ENCODE measurements at regions not wholly inside any gene's neighbourhood (a gene's known extent, or its start where the extent isn't known, plus 50 kb on each side); places are given as distances from the start of the nearest gene placed in this dataset.

DNA sequence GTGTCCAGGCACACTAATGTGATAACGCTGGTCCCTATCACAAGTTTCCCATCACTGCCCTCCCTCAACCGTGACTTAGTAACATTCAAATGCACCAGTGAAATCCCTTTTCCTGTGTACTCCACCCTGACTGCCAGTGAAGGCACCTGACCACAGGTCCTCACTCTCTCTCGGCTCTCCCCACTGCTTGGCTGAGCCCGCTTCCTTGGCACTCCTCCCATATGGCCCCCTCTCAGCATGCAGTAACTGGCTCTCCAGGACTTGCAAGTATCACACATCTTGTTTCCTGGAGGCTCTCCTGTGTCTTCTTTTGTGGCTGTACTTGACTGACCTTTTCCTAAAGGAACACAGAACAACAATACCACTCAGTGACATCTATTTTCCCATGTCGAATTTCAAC is 292.0 kb upstream of the ZNF608 start:
- no peak for TF ChIP-seq HDAC2 (IDR thresholded peaks at IDR 0.05)
- TF ChIP-seq, protein P1, sequence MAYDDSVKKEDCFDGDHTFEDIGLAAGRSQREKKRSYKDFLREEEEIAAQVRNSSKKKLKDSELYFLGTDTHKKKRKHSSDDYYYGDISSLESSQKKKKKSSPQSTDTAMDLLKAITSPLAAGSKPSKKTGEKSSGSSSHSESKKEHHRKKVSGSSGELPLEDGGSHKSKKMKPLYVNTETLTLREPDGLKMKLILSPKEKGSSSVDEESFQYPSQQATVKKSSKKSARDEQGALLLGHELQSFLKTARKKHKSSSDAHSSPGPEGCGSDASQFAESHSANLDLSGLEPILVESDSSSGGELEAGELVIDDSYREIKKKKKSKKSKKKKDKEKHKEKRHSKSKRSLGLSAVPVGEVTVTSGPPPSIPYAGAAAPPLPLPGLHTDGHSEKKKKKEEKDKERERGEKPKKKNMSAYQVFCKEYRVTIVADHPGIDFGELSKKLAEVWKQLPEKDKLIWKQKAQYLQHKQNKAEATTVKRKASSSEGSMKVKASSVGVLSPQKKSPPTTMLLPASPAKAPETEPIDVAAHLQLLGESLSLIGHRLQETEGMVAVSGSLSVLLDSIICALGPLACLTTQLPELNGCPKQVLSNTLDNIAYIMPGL (CRISPR knock-in tag; IDR thresholded peaks at IDR 0.05; ENCODE audit: borderline replicate concordance) = no peak
- no peak for TF ChIP-seq MAFK (IDR thresholded peaks at IDR 0.05; ENCODE audit: partially characterized antibody)
- TF ChIP-seq, protein P2, sequence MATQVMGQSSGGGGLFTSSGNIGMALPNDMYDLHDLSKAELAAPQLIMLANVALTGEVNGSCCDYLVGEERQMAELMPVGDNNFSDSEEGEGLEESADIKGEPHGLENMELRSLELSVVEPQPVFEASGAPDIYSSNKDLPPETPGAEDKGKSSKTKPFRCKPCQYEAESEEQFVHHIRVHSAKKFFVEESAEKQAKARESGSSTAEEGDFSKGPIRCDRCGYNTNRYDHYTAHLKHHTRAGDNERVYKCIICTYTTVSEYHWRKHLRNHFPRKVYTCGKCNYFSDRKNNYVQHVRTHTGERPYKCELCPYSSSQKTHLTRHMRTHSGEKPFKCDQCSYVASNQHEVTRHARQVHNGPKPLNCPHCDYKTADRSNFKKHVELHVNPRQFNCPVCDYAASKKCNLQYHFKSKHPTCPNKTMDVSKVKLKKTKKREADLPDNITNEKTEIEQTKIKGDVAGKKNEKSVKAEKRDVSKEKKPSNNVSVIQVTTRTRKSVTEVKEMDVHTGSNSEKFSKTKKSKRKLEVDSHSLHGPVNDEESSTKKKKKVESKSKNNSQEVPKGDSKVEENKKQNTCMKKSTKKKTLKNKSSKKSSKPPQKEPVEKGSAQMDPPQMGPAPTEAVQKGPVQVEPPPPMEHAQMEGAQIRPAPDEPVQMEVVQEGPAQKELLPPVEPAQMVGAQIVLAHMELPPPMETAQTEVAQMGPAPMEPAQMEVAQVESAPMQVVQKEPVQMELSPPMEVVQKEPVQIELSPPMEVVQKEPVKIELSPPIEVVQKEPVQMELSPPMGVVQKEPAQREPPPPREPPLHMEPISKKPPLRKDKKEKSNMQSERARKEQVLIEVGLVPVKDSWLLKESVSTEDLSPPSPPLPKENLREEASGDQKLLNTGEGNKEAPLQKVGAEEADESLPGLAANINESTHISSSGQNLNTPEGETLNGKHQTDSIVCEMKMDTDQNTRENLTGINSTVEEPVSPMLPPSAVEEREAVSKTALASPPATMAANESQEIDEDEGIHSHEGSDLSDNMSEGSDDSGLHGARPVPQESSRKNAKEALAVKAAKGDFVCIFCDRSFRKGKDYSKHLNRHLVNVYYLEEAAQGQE (IDR thresholded peaks at IDR 0.05) = no peak
- TF ChIP-seq, protein P3, sequence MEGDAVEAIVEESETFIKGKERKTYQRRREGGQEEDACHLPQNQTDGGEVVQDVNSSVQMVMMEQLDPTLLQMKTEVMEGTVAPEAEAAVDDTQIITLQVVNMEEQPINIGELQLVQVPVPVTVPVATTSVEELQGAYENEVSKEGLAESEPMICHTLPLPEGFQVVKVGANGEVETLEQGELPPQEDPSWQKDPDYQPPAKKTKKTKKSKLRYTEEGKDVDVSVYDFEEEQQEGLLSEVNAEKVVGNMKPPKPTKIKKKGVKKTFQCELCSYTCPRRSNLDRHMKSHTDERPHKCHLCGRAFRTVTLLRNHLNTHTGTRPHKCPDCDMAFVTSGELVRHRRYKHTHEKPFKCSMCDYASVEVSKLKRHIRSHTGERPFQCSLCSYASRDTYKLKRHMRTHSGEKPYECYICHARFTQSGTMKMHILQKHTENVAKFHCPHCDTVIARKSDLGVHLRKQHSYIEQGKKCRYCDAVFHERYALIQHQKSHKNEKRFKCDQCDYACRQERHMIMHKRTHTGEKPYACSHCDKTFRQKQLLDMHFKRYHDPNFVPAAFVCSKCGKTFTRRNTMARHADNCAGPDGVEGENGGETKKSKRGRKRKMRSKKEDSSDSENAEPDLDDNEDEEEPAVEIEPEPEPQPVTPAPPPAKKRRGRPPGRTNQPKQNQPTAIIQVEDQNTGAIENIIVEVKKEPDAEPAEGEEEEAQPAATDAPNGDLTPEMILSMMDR (IDR thresholded peaks at IDR 0.05) = no peak
- TF ChIP-seq, protein P4, sequence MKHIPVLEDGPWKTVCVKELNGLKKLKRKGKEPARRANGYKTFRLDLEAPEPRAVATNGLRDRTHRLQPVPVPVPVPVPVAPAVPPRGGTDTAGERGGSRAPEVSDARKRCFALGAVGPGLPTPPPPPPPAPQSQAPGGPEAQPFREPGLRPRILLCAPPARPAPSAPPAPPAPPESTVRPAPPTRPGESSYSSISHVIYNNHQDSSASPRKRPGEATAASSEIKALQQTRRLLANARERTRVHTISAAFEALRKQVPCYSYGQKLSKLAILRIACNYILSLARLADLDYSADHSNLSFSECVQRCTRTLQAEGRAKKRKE (CRISPR knock-in tag; IDR thresholded peaks at IDR 0.05; ENCODE audit: low read depth) = no peak
- TF ChIP-seq SREBF2 (IDR thresholded peaks at IDR 0.05) = no peak
- TF ChIP-seq ZSCAN20 (CRISPR knock-in tag; IDR thresholded peaks at IDR 0.05) = no peak
- TF ChIP-seq, protein P5, sequence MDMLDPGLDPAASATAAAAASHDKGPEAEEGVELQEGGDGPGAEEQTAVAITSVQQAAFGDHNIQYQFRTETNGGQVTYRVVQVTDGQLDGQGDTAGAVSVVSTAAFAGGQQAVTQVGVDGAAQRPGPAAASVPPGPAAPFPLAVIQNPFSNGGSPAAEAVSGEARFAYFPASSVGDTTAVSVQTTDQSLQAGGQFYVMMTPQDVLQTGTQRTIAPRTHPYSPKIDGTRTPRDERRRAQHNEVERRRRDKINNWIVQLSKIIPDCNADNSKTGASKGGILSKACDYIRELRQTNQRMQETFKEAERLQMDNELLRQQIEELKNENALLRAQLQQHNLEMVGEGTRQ (IDR thresholded peaks at IDR 0.05) = no peak
- TF ChIP-seq EP300 (IDR thresholded peaks at IDR 0.05) = no peak
- no peak for TF ChIP-seq KDM5A (IDR thresholded peaks at IDR 0.05)
- TF ChIP-seq JUN (IDR thresholded peaks at IDR 0.05) = no peak
